Activated CD8-positive, alpha-beta T cell treated with anti-CD3 and anti-CD28 coated beads for 36 hours (primary cell): ENCODE measurements at regions not wholly inside any gene's neighbourhood (a gene's known extent, or its start where the extent isn't known, plus 50 kb on each side); places are given as distances from the start of the nearest gene placed in this dataset.

ENCODE experiments used
- ATAC-seq: fragments of 200-7000 bp; cut with Tn5 transposase; one replicate; pipeline ENCODE4 v1.10.0; 2021; ENCODE audit warnings: mild to moderate bottlenecking, moderate library complexity
- CTCF ChIA-PET: fragments of 350-600 bp; sonication (Branson Sonifier 250); formaldehyde crosslinking; loops from one replicate; lab custom pipeline; 2021; ENCODE audit warnings: antibody characterized with exemption; lab: Charles Lee
- POLR2A ChIA-PET: fragments of 350-600 bp; sonication (Branson Sonifier 250); formaldehyde crosslinking; loops from one replicate; lab custom pipeline; 2021; ENCODE audit warnings: antibody characterized with exemption; lab: Charles Lee
- DNase-seq: peaks from one replicate; pipeline ENCODE4 v3.0.0-alpha.2; 2020
- H3K27ac Mint-ChIP-seq: one replicate; pipeline ENCODE4 v1.8.0; 2021; ENCODE audit warnings: mild to moderate bottlenecking, mixed read lengths
- H3K27me3 Mint-ChIP-seq: one replicate; pipeline ENCODE4 v1.8.0; 2021; ENCODE audit warnings: mixed read lengths
- H3K36me3 Mint-ChIP-seq: one replicate; pipeline ENCODE4 v1.8.0; 2021; ENCODE audit warnings: low read depth, mixed read lengths
- H3K4me1 Mint-ChIP-seq: one replicate; pipeline ENCODE4 v1.8.0; 2021; ENCODE audit warnings: low read depth, mixed read lengths
- H3K4me3 Mint-ChIP-seq: one replicate; pipeline ENCODE4 v1.8.0; 2021; ENCODE audit warnings: mild to moderate bottlenecking, moderate library complexity, mixed read lengths
- H3K9me3 Mint-ChIP-seq: one replicate; pipeline ENCODE4 v1.8.0; 2021; ENCODE audit warnings: mixed read lengths
- CTCF ChIP-seq: fragments of 200-600 bp; IDR thresholded peaks from one replicate; pipeline ENCODE4 v1.8.0; 2022; ENCODE audit warnings: antibody characterized with exemption, mild to moderate bottlenecking
- intact Hi-C: fragments of 100-400 bp; cut with micrococcal nuclease; formaldehyde crosslinking; loops from one replicate; pipeline ENCODE4 v1.10.0; 2022

GRCh38 chr3:110971010-110971601 lies 100.5 kb upstream of the NECTIN3 start:
- Mint-ChIP-seq H3K9me3 (peaks cover 9% of the 10 kb centered on the region), H3K27me3 (peaks cover 4% of the 10 kb centered on the region), H3K4me1 (no peaks in the 10 kb centered on the region), H3K36me3 (no peaks in the 10 kb centered on the region), H3K27ac (no peak overlapping the region), H3K4me3 (no peak overlapping the region)
- ChIA-PET POLR2A (no interaction called here), CTCF (no interaction called here)
- no peak for TF ChIP-seq CTCF
- intact Hi-C loops = no loop called here
- DNase-seq (no peak), ATAC-seq (no peak)

- intact Hi-C loops = no loop called here
- no peak for TF ChIP-seq CTCF
- ATAC-seq (no peak), DNase-seq (no peak)
- ChIA-PET POLR2A (no interaction called here), CTCF (no interaction called here)
- Mint-ChIP-seq H3K27ac (no peak overlapping the region), H3K9me3 (peaks cover 9% of the 10 kb centered on the region), H3K27me3 (peaks cover 4% of the 10 kb centered on the region), H3K4me3 (no peak overlapping the region), H3K36me3 (no peaks in the 10 kb centered on the region), H3K4me1 (no peaks in the 10 kb centered on the region)
Observed at GRCh38 chr3:110973263-110973895, 98.2 kb upstream of the NECTIN3 start.

GRCh38 chr3:110974902-110975301 lies 96.7 kb upstream of the NECTIN3 start:
- Mint-ChIP-seq H3K9me3 (peaks cover under 1% of the 10 kb centered on the region), H3K4me1 (no peaks in the 10 kb centered on the region), H3K27me3 (peaks cover 4% of the 10 kb centered on the region), H3K36me3 (no peaks in the 10 kb centered on the region), H3K27ac (no peak overlapping the region), H3K4me3 (no peak overlapping the region)
- ATAC-seq = no peak
- ChIA-PET POLR2A (interaction anchor here (0.6 kb wide), 1 partner anchor 170 kb away, joined by 3 read pairs; no protein-coding TSS in a partner anchor), CTCF (no interaction called here)
- intact Hi-C loops = no loop called here
- DNase-seq = no peak
- TF ChIP-seq CTCF = no peak

- Mint-ChIP-seq H3K27me3 (peaks cover 2% of the 10 kb centered on the region), H3K36me3 (no peaks in the 10 kb centered on the region), H3K4me1 (no peaks in the 10 kb centered on the region), H3K27ac (no peak overlapping the region), H3K9me3 (no peaks in the 10 kb centered on the region), H3K4me3 (no peak overlapping the region)
- DNase-seq (no peak), ATAC-seq (no peak)
- TF ChIP-seq CTCF = no peak
- POLR2A ChIA-PET = no interaction called here
- intact Hi-C loops = no loop called here
- CTCF ChIA-PET = no interaction called here
Observed at GRCh38 chr3:110984456-110985250, 87.0 kb upstream of the NECTIN3 start.

GRCh38 chr3:110989446-110989845 lies 82.2 kb upstream of the NECTIN3 start:
- no peak for ATAC-seq
- H3K4me1 Mint-ChIP-seq = no peaks in the 10 kb centered on the region
- H3K4me3 Mint-ChIP-seq = no peak overlapping the region
- H3K27ac Mint-ChIP-seq = no peak overlapping the region
- H3K36me3 Mint-ChIP-seq = no peaks in the 10 kb centered on the region
- H3K27me3 Mint-ChIP-seq = peaks cover 2% of the 10 kb centered on the region
- H3K9me3 Mint-ChIP-seq = no peaks in the 10 kb centered on the region
- intact Hi-C loops = no loop called here
- ChIA-PET POLR2A (interaction anchor here (0.7 kb wide), 1 partner anchor 79 kb away, joined by 3 read pairs; no protein-coding TSS in a partner anchor), CTCF (no interaction called here)
- TF ChIP-seq CTCF = no peak
- no peak for DNase-seq
